ENCODE measurements at regions not wholly inside any gene's neighbourhood (a gene's known extent, or its start where the extent isn't known, plus 50 kb on each side); places are given as distances from the start of the nearest gene placed in this dataset.

- no peaks in the 10 kb centered on the region for H3K36me3 ChIP-seq (replicated peaks; ENCODE audit: insufficient read depth, low read depth)
- H3K9me3 ChIP-seq (ENCODE audit: low read depth) = no peaks in the 10 kb centered on the region
- 0% methylated on average over 1 of the region's 1 CpG for WGBS (ENCODE audit: low lambda C conversion rate, missing lambda C conversion rate)
- H3K79me2 ChIP-seq = no peaks in the 10 kb centered on the region
- no peaks in the 10 kb centered on the region for H4K20me1 ChIP-seq (ENCODE audit: insufficient read depth, poor library complexity, severe bottlenecking)
- TF ChIP-seq EZH2phosphoT487 (IDR thresholded peaks at IDR 0.05; ENCODE audit: low read depth, severe bottlenecking, unreplicated experiment) (no peak), EZH2 (IDR thresholded peaks at IDR 0.05; ENCODE audit: borderline replicate concordance) (no peak), CTCF (IDR thresholded peaks at IDR 0.05; ENCODE audit: poor library complexity) (no peak)
- no peak overlapping the region for H3K4me3 ChIP-seq
- H3K27ac ChIP-seq = no peak overlapping the region
- no peaks in the 10 kb centered on the region for H3K27me3 ChIP-seq
- no peak for DNase-seq (ENCODE audit: low spot score)
- H2AFZ ChIP-seq = no peak overlapping the region
- H3K4me1 ChIP-seq (ENCODE audit: insufficient read depth) = no peaks in the 10 kb centered on the region
- H3K9me2 ChIP-seq (replicated peaks; ENCODE audit: insufficient read depth) = no peaks in the 10 kb centered on the region
- H3K4me2 ChIP-seq = no peak overlapping the region
Observed at GRCh38 chr4:132669786-132670185, 479.3 kb upstream of the PCDH10 start.

- H3K27me3 ChIP-seq = no peaks in the 10 kb centered on the region
- H3K4me3 ChIP-seq = no peak overlapping the region
- no peak for DNase-seq (ENCODE audit: low spot score)
- H3K4me1 ChIP-seq (ENCODE audit: insufficient read depth) = no peaks in the 10 kb centered on the region
- H3K4me2 ChIP-seq = no peak overlapping the region
- no peaks in the 10 kb centered on the region for H3K36me3 ChIP-seq (replicated peaks; ENCODE audit: insufficient read depth, low read depth)
- TF ChIP-seq CTCF (IDR thresholded peaks at IDR 0.05; ENCODE audit: poor library complexity) (no peak), EZH2phosphoT487 (IDR thresholded peaks at IDR 0.05; ENCODE audit: low read depth, severe bottlenecking, unreplicated experiment) (no peak), EZH2 (IDR thresholded peaks at IDR 0.05; ENCODE audit: borderline replicate concordance) (no peak)
- no peaks in the 10 kb centered on the region for H3K9me2 ChIP-seq (replicated peaks; ENCODE audit: insufficient read depth)
- H3K79me2 ChIP-seq = no peaks in the 10 kb centered on the region
- no peaks in the 10 kb centered on the region for H4K20me1 ChIP-seq (ENCODE audit: insufficient read depth, poor library complexity, severe bottlenecking)
- no peak overlapping the region for H2AFZ ChIP-seq
- H3K9me3 ChIP-seq (ENCODE audit: low read depth) = no peaks in the 10 kb centered on the region
- 91% methylated on average over 1 of the region's 1 CpG for WGBS (ENCODE audit: low lambda C conversion rate, missing lambda C conversion rate)
- no peak overlapping the region for H3K27ac ChIP-seq
Observed at GRCh38 chr4:132670557-132670956, 478.5 kb upstream of the PCDH10 start.

- TF ChIP-seq CTCF (IDR thresholded peaks at IDR 0.05; ENCODE audit: poor library complexity) (no peak), EZH2 (IDR thresholded peaks at IDR 0.05; ENCODE audit: borderline replicate concordance) (no peak), EZH2phosphoT487 (IDR thresholded peaks at IDR 0.05; ENCODE audit: low read depth, severe bottlenecking, unreplicated experiment) (no peak)
- Histone ChIP-seq H4K20me1 (ENCODE audit: insufficient read depth, poor library complexity, severe bottlenecking) (no peaks in the 10 kb centered on the region), H3K9me2 (replicated peaks; ENCODE audit: insufficient read depth) (no peaks in the 10 kb centered on the region), H3K36me3 (replicated peaks; ENCODE audit: insufficient read depth, low read depth) (no peaks in the 10 kb centered on the region), H3K27me3 (no peaks in the 10 kb centered on the region), H3K4me3 (no peak overlapping the region), H3K4me2 (no peak overlapping the region), H3K79me2 (no peaks in the 10 kb centered on the region), H3K27ac (no peak overlapping the region), H3K9me3 (ENCODE audit: low read depth) (no peaks in the 10 kb centered on the region), H3K4me1 (ENCODE audit: insufficient read depth) (no peaks in the 10 kb centered on the region), H2AFZ (no peak overlapping the region)
- no peak for DNase-seq (ENCODE audit: low spot score)
Observed at GRCh38 chr4:132683957-132684356, 465.1 kb upstream of the PCDH10 start.

GRCh38 chr4:132691026-132691425, 458.1 kb upstream of the PCDH10 start:
- H2AFZ ChIP-seq = no peak overlapping the region
- H3K79me2 ChIP-seq = no peaks in the 10 kb centered on the region
- TF ChIP-seq EZH2 (IDR thresholded peaks at IDR 0.05; ENCODE audit: borderline replicate concordance) (no peak), CTCF (IDR thresholded peaks at IDR 0.05; ENCODE audit: poor library complexity) (no peak), EZH2phosphoT487 (IDR thresholded peaks at IDR 0.05; ENCODE audit: low read depth, severe bottlenecking, unreplicated experiment) (no peak)
- H3K36me3 ChIP-seq (replicated peaks; ENCODE audit: insufficient read depth, low read depth) = no peaks in the 10 kb centered on the region
- H3K9me2 ChIP-seq (replicated peaks; ENCODE audit: insufficient read depth) = no peaks in the 10 kb centered on the region
- H3K4me3 ChIP-seq = no peak overlapping the region
- 38% methylated on average over 2 of the region's 2 CpGs for WGBS (ENCODE audit: low lambda C conversion rate, missing lambda C conversion rate)
- H4K20me1 ChIP-seq (ENCODE audit: insufficient read depth, poor library complexity, severe bottlenecking) = no peaks in the 10 kb centered on the region
- H3K27ac ChIP-seq = no peak overlapping the region
- no peak for DNase-seq (ENCODE audit: low spot score)
- no peaks in the 10 kb centered on the region for H3K27me3 ChIP-seq
- no peaks in the 10 kb centered on the region for H3K9me3 ChIP-seq (ENCODE audit: low read depth)
- no peak overlapping the region for H3K4me2 ChIP-seq
- no peaks in the 10 kb centered on the region for H3K4me1 ChIP-seq (ENCODE audit: insufficient read depth)
